Astrocyte (in vitro differentiated cells and primary cell): ENCODE measurements at regions not wholly inside any gene's neighbourhood (a gene's known extent, or its start where the extent isn't known, plus 50 kb on each side); places are given as distances from the start of the nearest gene placed in this dataset.

ENCODE experiments used
- DNase-seq: peaks from one replicate; pipeline ENCODE4 v3.0.0-alpha.2; 2010; ENCODE audit warnings: low read depth
- FAIRE-seq: peaks from 2 replicates; lab custom pipeline; 2011; peaks lifted over from hg19 to GRCh38; lab: Jason Lieb, UNC
- H2AFZ ChIP-seq: 2 replicates; pipeline ENCODE4 v1.6.0; 2012; ENCODE audit warnings: low read depth, low read length, inconsistent platforms
- H3K27ac ChIP-seq: 2 replicates; pipeline ENCODE4 v1.5.1; 2011; ENCODE audit warnings: low read depth, low read length, inconsistent platforms
- H3K27me3 ChIP-seq: 2 replicates; pipeline ENCODE4 v1.6.0; 2011; ENCODE audit warnings: low read length, inconsistent platforms; ENCODE audit not compliant: insufficient read depth
- H3K36me3 ChIP-seq: 2 replicates; pipeline ENCODE4 v1.5.1; 2011; ENCODE audit warnings: low read length, inconsistent platforms; ENCODE audit not compliant: insufficient read depth
- H3K4me1 ChIP-seq: 2 replicates; pipeline ENCODE4 v1.5.1; 2011; ENCODE audit warnings: low read length, inconsistent platforms; ENCODE audit not compliant: insufficient read depth
- H3K4me2 ChIP-seq: 2 replicates; pipeline ENCODE4 v1.6.0; 2012; ENCODE audit warnings: low read length, inconsistent platforms
- H3K4me3 ChIP-seq: 2 replicates; pipeline ENCODE4 v1.5.1; 2011; ENCODE audit warnings: low read depth, mild to moderate bottlenecking, low read length, inconsistent platforms; ENCODE audit not compliant: insufficient read depth
- H3K79me2 ChIP-seq: 2 replicates; pipeline ENCODE4 v1.6.0; 2012; ENCODE audit warnings: mild to moderate bottlenecking, low read length, inconsistent platforms; ENCODE audit not compliant: insufficient read depth
- H3K9ac ChIP-seq: 2 replicates; pipeline ENCODE4 v1.6.0; 2012; ENCODE audit warnings: mild to moderate bottlenecking, low read length, inconsistent platforms
- H3K9me3 ChIP-seq: 2 replicates; pipeline ENCODE4 v1.5.1; 2012; ENCODE audit warnings: low read depth, mild to moderate bottlenecking, low read length, inconsistent platforms; ENCODE audit not compliant: insufficient read depth
- H4K20me1 ChIP-seq: 2 replicates; pipeline ENCODE4 v1.6.0; 2012; ENCODE audit warnings: low read length, inconsistent platforms; ENCODE audit not compliant: insufficient read depth
- H3K27ac Mint-ChIP-seq: one replicate; pipeline ENCODE4 v1.8.0; 2021; ENCODE audit warnings: mild to moderate bottlenecking, mixed read lengths; ENCODE audit not compliant: unreplicated experiment
- H3K27me3 Mint-ChIP-seq: one replicate; pipeline ENCODE4 v1.8.0; 2021; ENCODE audit warnings: low read depth, mixed read lengths; ENCODE audit not compliant: unreplicated experiment
- H3K36me3 Mint-ChIP-seq: one replicate; pipeline ENCODE4 v1.8.0; 2021; ENCODE audit warnings: low read depth, mixed read lengths; ENCODE audit not compliant: unreplicated experiment
- H3K4me1 Mint-ChIP-seq: one replicate; pipeline ENCODE4 v1.8.0; 2021; ENCODE audit warnings: low read depth, mixed read lengths; ENCODE audit not compliant: unreplicated experiment
- H3K4me3 Mint-ChIP-seq: one replicate; pipeline ENCODE4 v1.8.0; 2021; ENCODE audit warnings: mild to moderate bottlenecking, moderate library complexity, mixed read lengths; ENCODE audit not compliant: unreplicated experiment
- H3K9me3 Mint-ChIP-seq: one replicate; pipeline ENCODE4 v1.8.0; 2021; ENCODE audit warnings: mild to moderate bottlenecking, mixed read lengths; ENCODE audit not compliant: unreplicated experiment
- CTCF ChIP-seq: IDR thresholded peaks from 2 replicates; pipeline ENCODE4 v1.5.1; 2011; ENCODE audit warnings: low read depth, mild to moderate bottlenecking, inconsistent platforms, low read length, moderate library complexity; ENCODE audit not compliant: insufficient read depth
- EZH2 ChIP-seq: IDR thresholded peaks from 2 replicates; pipeline ENCODE4 v1.6.1; 2012; ENCODE audit warnings: mild to moderate bottlenecking, low read length, inconsistent platforms; ENCODE audit not compliant: insufficient read depth

GRCh38 chr1:77623066-77623465 lies 59.4 kb downstream of the ZZZ3 start:
- Histone ChIP-seq H3K79me2 (no peaks in the 10 kb centered on the region), H3K4me3 (no peak overlapping the region), H3K27me3 (no peaks in the 10 kb centered on the region), H3K4me1 (no peaks in the 10 kb centered on the region), H3K36me3 (peaks cover 6% of the 10 kb centered on the region), H2AFZ (no peak overlapping the region), H3K9ac (no peak overlapping the region), H3K27ac (no peak overlapping the region), H3K4me2 (no peak overlapping the region), H4K20me1 (peaks cover 7% of the 10 kb centered on the region), H3K9me3 (no peaks in the 10 kb centered on the region)
- Mint-ChIP-seq H3K27me3 (no peaks in the 10 kb centered on the region), H3K27ac (no peak overlapping the region), H3K4me1 (peaks cover 6% of the 10 kb centered on the region), H3K4me3 (no peak overlapping the region), H3K36me3 (peaks cover 24% of the 10 kb centered on the region), H3K9me3 (no peaks in the 10 kb centered on the region)
- DNase-seq = no peak
- FAIRE-seq = no peak
- no peak for TF ChIP-seq EZH2
- no peak for TF ChIP-seq CTCF

- Histone ChIP-seq H2AFZ (no peak overlapping the region), H3K79me2 (no peaks in the 10 kb centered on the region), H3K36me3 (peaks cover 11% of the 10 kb centered on the region), H3K27me3 (no peaks in the 10 kb centered on the region), H3K9ac (no peak overlapping the region), H3K4me1 (no peaks in the 10 kb centered on the region), H4K20me1 (peaks cover 7% of the 10 kb centered on the region), H3K9me3 (no peaks in the 10 kb centered on the region), H3K4me2 (no peak overlapping the region), H3K27ac (no peak overlapping the region), H3K4me3 (no peak overlapping the region)
- H3K9me3 Mint-ChIP-seq = peaks cover 1% of the 10 kb centered on the region
- no peak for FAIRE-seq
- no peaks in the 10 kb centered on the region for H3K27me3 Mint-ChIP-seq
- TF ChIP-seq CTCF (no peak), EZH2 (no peak)
- H3K4me3 Mint-ChIP-seq = no peak overlapping the region
- no peak overlapping the region for H3K27ac Mint-ChIP-seq
- H3K36me3 Mint-ChIP-seq = peaks cover 12% of the 10 kb centered on the region
- no peak for DNase-seq
- peaks cover 6% of the 10 kb centered on the region for H3K4me1 Mint-ChIP-seq
Observed at GRCh38 chr1:77620273-77620672, 62.2 kb downstream of the ZZZ3 start.

- H2AFZ ChIP-seq = no peak overlapping the region
- TF ChIP-seq CTCF (no peak), EZH2 (no peak)
- H3K9ac ChIP-seq = no peak overlapping the region
- H3K27ac ChIP-seq = no peak overlapping the region
- Mint-ChIP-seq H3K27me3 (no peaks in the 10 kb centered on the region), H3K36me3 (peaks cover 16% of the 10 kb centered on the region), H3K27ac (no peak overlapping the region), H3K4me3 (no peak overlapping the region), H3K9me3 (peaks cover 5% of the 10 kb centered on the region), H3K4me1 (no peaks in the 10 kb centered on the region)
- H3K27me3 ChIP-seq = no peaks in the 10 kb centered on the region
- peaks cover 10% of the 10 kb centered on the region for H4K20me1 ChIP-seq
- peaks cover 24% of the 10 kb centered on the region for H3K79me2 ChIP-seq
- no peak for DNase-seq
- H3K4me3 ChIP-seq = no peak overlapping the region
- H3K4me1 ChIP-seq = no peaks in the 10 kb centered on the region
- H3K4me2 ChIP-seq = no peak overlapping the region
- no peak for FAIRE-seq
- H3K36me3 ChIP-seq = peaks cover 6% of the 10 kb centered on the region
- no peaks in the 10 kb centered on the region for H3K9me3 ChIP-seq
Observed at GRCh38 chr1:77614037-77614436, 68.4 kb downstream of the ZZZ3 start.
